ENCODE measurements at regions not wholly inside any gene's neighbourhood (a gene's known extent, or its start where the extent isn't known, plus 50 kb on each side); places are given as distances from the start of the nearest gene placed in this dataset.

DNA sequence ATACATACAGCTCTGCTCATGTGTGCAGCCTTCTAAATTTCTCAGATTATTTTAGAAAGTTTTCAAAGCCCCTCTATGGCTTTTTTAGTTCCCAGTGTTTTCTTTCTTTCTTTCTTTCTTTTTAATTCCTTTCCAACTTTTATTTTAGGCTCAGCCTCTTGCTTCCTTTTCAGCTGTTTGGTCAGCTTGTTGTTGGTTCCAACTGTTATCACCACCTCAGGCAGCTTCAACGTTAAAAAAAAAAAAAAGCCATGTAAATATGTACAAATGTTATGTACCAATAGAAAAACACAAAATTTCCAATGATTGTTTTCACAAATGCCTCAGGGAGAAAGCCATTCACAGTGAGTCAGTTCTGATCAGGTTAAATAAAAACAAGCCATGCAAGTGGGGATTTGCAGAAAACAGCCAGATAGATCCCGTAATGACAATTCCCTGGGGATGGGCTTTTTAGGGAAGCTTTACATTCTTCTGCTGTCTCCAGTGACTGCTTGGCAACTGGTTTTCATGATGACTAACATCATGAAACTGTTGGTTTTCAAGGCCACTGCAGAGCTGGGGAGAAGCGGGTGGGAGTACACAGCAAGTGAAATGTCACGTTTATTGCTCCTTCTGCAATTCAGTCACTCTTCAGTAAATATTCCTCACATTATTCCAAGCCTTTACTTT is 908.4 kb downstream of the EPHA3 start:
- Histone ChIP-seq H4K20me1 (ENCODE audit: control insufficient read depth, insufficient read depth, low read length, poor library complexity, severe bottlenecking) (no peaks in the 10 kb centered on the region), H3K27ac (ENCODE audit: low read length in 2 of 2) (no peak overlapping the region), H3K9me3 (ENCODE audit: control extremely low read depth in 1 of 3, control insufficient read depth in 2 of 3, insufficient read depth in 1 of 3, low read length in 2 of 3) (no peaks in the 10 kb centered on the region), H2AFZ (ENCODE audit: insufficient read depth, low read depth, low read length, poor library complexity, severe bottlenecking) (no peak overlapping the region), H3K4me1 (ENCODE audit: control insufficient read depth in 2 of 2, insufficient read depth in 2 of 2, low read length in 2 of 2) (no peaks in the 10 kb centered on the region), H3K36me3 (replicated peaks in 1 of 2; ENCODE audit: control extremely low read depth in 1 of 2, control insufficient read depth in 1 of 2, extremely low read depth in 1 of 2, insufficient read depth in 2 of 2, low read length in 1 of 2) (no peaks in the 10 kb centered on the region), H3K4me3 (ENCODE audit: control extremely low read depth in 1 of 5, extremely low read depth in 1 of 5, insufficient read depth in 1 of 5, low read depth in 2 of 5, low read length in 4 of 5) (no peak overlapping the region), H3K4me2 (replicated peaks; ENCODE audit: low read depth, low read length, poor library complexity, severe bottlenecking) (no peak overlapping the region), H3K27me3 (replicated peaks in 1 of 4; ENCODE audit: control extremely low read depth in 1 of 4, control insufficient read depth in 3 of 4, insufficient read depth in 4 of 4, low read length in 3 of 4) (no peaks in the 10 kb centered on the region), H3K79me2 (ENCODE audit: control insufficient read depth, insufficient read depth, low read length) (no peaks in the 10 kb centered on the region), H3K9ac (ENCODE audit: low read length) (no peak overlapping the region)
- peaks cover 7% of the 10 kb centered on the region for H3K9me3 Mint-ChIP-seq (ENCODE audit: insufficient read depth)
- no peaks in the 10 kb centered on the region for H3K27me3 Mint-ChIP-seq
- 67% methylated on average over 1 of the region's 4 CpGs for WGBS (ENCODE audit: insufficient coverage)
- H3K27ac Mint-ChIP-seq, result no peak overlapping the region
- TF ChIP-seq, protein P1, sequence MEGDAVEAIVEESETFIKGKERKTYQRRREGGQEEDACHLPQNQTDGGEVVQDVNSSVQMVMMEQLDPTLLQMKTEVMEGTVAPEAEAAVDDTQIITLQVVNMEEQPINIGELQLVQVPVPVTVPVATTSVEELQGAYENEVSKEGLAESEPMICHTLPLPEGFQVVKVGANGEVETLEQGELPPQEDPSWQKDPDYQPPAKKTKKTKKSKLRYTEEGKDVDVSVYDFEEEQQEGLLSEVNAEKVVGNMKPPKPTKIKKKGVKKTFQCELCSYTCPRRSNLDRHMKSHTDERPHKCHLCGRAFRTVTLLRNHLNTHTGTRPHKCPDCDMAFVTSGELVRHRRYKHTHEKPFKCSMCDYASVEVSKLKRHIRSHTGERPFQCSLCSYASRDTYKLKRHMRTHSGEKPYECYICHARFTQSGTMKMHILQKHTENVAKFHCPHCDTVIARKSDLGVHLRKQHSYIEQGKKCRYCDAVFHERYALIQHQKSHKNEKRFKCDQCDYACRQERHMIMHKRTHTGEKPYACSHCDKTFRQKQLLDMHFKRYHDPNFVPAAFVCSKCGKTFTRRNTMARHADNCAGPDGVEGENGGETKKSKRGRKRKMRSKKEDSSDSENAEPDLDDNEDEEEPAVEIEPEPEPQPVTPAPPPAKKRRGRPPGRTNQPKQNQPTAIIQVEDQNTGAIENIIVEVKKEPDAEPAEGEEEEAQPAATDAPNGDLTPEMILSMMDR (IDR thresholded peaks at IDR 0.05), result no peak
- TF ChIP-seq EZH2 (IDR thresholded peaks at IDR 0.05; ENCODE audit: borderline replicate concordance, insufficient read depth, low read depth, low read length, poor library complexity, severe bottlenecking), result no peak
- no peak for DNase-seq
- H3K4me1 Mint-ChIP-seq, result no peaks in the 10 kb centered on the region
- H3K4me3 Mint-ChIP-seq, result no peak overlapping the region
- intact Hi-C loops (cut with micrococcal nuclease), result no loop called here
- ChIA-PET CTCF (no interaction called here), POLR2A (no interaction called here)
- ATAC-seq (ENCODE audit: low read depth), result no peak

DNA sequence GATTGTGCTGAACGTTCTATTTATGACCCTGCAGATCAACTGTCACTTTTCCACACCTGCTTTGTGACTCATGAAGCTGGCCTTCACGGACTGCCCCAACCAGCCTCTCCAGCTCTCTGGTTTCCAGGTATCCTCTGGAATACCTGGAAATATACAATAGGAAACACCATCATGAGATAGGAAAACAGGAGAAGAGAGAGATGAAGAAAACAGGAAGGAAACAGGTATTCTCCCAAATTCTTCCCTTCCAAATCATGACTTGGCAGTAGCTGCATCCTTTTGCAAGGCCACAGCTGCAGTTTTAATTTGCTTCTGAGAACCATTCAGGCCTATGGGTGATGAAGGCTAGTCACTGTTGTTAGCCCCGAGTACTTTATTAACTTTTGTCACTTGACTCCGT is 909.1 kb downstream of the EPHA3 start:
- POLR2A ChIA-PET, result no interaction called here
- TF ChIP-seq, protein P1 (IDR thresholded peaks at IDR 0.05), result no peak
- TF ChIP-seq EZH2 (IDR thresholded peaks at IDR 0.05; ENCODE audit: borderline replicate concordance, insufficient read depth, low read depth, low read length, poor library complexity, severe bottlenecking), result no peak
- H3K79me2 ChIP-seq (ENCODE audit: control insufficient read depth, insufficient read depth, low read length), result no peaks in the 10 kb centered on the region
- no peak overlapping the region for H3K4me2 ChIP-seq (replicated peaks; ENCODE audit: low read depth, low read length, poor library complexity, severe bottlenecking)
- ATAC-seq (ENCODE audit: low read depth), result no peak
- no peak overlapping the region for H3K4me3 Mint-ChIP-seq
- H3K9me3 ChIP-seq (ENCODE audit: control extremely low read depth in 1 of 3, control insufficient read depth in 2 of 3, insufficient read depth in 1 of 3, low read length in 2 of 3), result no peaks in the 10 kb centered on the region
- no peak overlapping the region for H3K27ac ChIP-seq (ENCODE audit: low read length in 2 of 2)
- no peak overlapping the region for H3K9ac ChIP-seq (ENCODE audit: low read length)
- no peak overlapping the region for H2AFZ ChIP-seq (ENCODE audit: insufficient read depth, low read depth, low read length, poor library complexity, severe bottlenecking)
- no CpG with 5 or more reads among the region's 4 CpGs for WGBS (ENCODE audit: insufficient coverage)
- DNase-seq, result no peak
- intact Hi-C loops (cut with micrococcal nuclease), result no loop called here
- H3K4me3 ChIP-seq (ENCODE audit: control extremely low read depth in 1 of 5, extremely low read depth in 1 of 5, insufficient read depth in 1 of 5, low read depth in 2 of 5, low read length in 4 of 5), result no peak overlapping the region
- peaks cover 7% of the 10 kb centered on the region for H3K9me3 Mint-ChIP-seq (ENCODE audit: insufficient read depth)
- no peaks in the 10 kb centered on the region for H4K20me1 ChIP-seq (ENCODE audit: control insufficient read depth, insufficient read depth, low read length, poor library complexity, severe bottlenecking)
- H3K27me3 ChIP-seq (replicated peaks in 1 of 4; ENCODE audit: control extremely low read depth in 1 of 4, control insufficient read depth in 3 of 4, insufficient read depth in 4 of 4, low read length in 3 of 4), result no peaks in the 10 kb centered on the region
- H3K36me3 ChIP-seq (replicated peaks in 1 of 2; ENCODE audit: control extremely low read depth in 1 of 2, control insufficient read depth in 1 of 2, extremely low read depth in 1 of 2, insufficient read depth in 2 of 2, low read length in 1 of 2), result no peaks in the 10 kb centered on the region
- no peak overlapping the region for H3K27ac Mint-ChIP-seq
- CTCF ChIA-PET, result no interaction called here
- H3K27me3 Mint-ChIP-seq, result no peaks in the 10 kb centered on the region
- no peaks in the 10 kb centered on the region for H3K4me1 ChIP-seq (ENCODE audit: control insufficient read depth in 2 of 2, insufficient read depth in 2 of 2, low read length in 2 of 2)
- H3K4me1 Mint-ChIP-seq, result no peaks in the 10 kb centered on the region
